NCI-H526 (cell line): ENCODE measurements at regions not wholly inside any gene's neighbourhood (a gene's known extent, or its start where the extent isn't known, plus 50 kb on each side); places are given as distances from the start of the nearest gene placed in this dataset.

Experiments used
- DNase-seq, 2 experiments: peaks; one replicate each; lab custom pipeline; 2025; lab: John Stamatoyannopoulos, UW

DNA sequence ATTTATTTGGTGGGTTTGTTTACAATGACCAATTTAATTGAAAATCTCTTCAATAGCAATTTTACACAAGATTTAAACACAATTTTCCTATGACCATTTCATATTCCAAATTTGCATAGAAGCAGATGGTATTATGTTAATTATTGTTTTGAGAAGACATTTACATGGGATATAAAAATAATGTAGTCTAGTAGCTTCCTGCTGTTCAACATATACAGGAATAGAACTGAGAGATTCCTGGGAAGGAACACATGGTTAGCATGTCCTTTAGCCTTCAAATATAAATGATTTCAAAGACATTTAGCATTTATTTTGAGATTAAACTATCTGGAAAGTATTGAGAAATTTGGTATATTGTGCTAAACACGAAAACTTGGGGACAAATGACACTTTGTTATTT, 129.6 kb downstream of the KCNE4 start:
- DNase-seq, result peak in 1 of 2 experiments; percentile 22

DNA sequence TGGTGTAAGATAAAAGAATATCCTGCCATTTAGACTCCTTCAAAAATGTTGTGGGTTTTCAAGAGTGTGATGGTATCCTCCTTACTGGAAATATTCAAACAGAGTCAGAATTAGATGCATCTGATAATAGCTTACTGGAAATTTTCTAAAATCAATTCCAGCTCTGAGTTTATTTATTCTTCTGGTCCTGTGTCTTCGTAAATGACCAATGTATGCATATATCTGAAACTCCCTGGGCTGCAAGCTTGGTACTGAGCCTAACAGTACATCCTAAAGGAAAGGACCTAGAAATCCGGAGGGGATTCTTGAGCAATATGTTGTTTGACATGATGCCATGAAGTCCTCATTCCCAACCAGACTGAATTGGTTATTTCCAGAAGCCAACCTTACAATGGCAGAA, 130.4 kb downstream of the KCNE4 start:
- DNase-seq, result no peak

DNA sequence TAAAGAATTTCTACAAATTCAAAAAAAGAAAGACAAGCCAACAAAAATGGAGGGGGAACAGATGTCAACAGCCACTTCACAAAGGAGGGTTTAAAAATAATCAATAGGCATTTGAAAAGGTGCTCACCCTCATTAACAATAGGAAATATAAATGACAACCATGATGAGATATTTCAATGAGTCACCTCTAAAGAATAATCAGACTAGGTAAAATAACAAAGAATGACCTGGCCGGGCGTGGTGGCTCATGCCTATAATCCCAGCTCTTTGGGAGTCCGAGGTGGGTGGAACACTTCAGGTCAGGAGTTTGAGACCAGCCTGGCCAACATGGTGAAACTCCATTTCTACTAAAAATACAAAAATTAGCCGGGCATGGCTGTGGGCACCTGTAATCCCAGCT, 133.6 kb downstream of the KCNE4 start:
- no peak for DNase-seq

GRCh38 chr2:223187256-223187655, 135.3 kb downstream of the KCNE4 start:
- DNase-seq, result no peak

GRCh38 chr2:223190561-223191206, 138.7 kb downstream of the KCNE4 start:
- peak; percentile 44 to 53 for DNase-seq

GRCh38 chr2:223196331-223196730, 144.3 kb downstream of the KCNE4 start:
- no peak for DNase-seq

GRCh38 chr2:223197046-223197445, 145.1 kb downstream of the KCNE4 start:
- DNase-seq, result no peak

DNA sequence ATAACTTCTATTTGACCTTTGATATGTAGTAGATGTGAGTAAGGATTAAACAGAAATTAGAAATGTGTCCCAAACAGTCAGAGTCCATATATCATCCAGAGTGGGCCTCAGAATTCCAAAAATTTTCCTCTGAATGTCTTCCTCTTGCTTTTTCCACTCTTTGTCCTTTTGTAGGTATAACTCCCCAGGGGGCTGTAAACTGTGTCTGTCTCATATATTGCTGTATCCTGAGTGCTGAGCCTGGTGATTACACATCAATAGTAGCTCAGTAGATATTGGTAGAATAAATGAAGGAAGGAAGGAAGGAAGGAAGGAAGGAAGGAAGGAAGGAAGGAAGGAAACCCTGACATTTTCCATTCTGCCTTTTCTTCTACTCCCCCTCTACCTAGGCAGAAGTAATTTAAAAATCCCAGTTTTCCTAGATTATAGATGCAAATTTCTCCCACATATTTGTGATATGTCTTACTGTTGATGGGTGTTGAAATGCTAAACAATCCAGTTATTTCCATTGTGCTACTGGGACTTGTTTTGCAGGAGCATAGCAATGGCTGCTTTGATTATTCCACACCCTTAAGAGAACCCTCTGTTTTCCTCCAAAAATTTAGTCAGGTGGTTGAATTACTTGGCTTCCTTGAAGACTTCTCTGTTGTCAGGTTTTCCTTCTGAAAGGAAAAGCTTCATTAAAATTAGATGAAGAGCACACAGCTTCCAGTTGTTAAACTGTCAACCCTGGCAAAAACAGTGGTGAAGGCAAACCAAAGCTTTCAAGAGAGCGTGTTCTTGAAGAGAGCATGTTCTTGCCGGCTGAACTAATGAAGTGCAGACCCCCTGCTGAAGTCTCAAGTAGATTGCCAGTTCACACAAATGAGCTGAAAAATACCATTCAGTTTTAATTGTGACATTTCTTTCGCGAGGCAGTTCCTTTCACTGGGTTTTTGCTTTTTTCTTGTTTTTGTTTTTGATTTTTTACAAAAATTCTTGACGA, 147.8 kb downstream of the KCNE4 start:
- DNase-seq, result no peak

DNA sequence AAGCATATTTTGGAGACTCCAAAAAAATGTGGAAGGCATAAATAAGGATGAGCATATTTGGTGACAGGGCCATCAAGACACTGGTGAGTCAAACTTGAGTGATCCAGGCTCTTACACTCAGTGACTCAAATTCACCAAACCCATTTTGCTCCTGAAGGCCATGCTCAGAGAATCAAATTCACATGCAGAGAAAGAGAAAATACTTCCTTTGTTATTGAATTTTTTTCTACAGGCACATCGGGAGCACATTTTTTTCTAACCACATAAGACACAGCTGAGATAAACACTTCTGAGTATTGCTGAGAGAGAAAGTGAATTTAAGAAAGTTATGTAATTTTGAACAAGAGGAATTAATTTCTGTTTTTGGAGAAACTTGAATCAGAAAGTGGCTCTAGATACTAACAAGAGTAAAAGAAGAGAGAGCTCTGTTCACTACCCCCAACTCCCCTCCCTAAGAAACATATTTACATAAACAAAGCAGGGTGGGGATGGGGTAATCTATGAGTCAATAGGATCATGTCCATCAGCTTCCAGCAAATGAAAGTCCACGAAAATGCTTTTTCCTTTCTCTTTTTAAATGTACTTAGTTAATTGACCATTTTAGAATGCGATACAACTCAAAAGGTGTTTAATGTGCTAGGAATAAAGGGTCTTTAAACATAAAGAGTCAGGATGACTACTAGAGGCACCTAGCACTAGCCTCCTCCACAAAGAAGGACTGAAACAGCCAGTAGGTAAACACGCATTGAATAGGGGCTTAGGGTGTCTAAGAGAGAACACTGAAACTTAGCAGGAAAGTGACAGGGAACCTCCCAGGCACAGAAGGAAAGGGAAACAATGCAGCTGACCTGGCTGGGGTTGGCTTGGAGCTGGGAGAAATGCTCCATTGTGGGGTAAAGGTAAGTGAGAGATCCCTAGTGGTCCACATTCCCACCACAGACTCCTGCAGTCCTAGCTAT, 152.3 kb downstream of the KCNE4 start:
- DNase-seq, result peak; percentile 76 to 78

DNA sequence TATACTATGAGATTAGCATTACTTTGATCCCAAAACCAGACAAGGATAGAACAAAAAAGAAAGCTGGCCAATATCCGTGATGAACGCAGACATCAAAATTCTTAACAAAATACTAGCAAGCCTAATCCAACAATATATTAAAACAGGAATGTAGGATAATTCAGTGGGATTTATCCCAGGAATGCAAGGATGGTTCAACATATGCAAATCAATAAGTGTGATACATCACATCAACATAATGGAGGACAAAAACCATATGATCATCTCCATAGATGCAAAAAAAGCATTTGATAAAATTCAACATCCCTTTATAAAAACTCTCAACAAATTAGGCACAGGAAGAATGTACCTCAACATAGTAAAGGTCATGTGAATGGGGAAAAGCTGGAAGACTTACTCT, 158.5 kb downstream of the KCNE4 start:
- no peak for DNase-seq

- DNase-seq, result no peak
Observed at GRCh38 chr2:223214394-223215253, 162.6 kb downstream of the KCNE4 start.

DNA sequence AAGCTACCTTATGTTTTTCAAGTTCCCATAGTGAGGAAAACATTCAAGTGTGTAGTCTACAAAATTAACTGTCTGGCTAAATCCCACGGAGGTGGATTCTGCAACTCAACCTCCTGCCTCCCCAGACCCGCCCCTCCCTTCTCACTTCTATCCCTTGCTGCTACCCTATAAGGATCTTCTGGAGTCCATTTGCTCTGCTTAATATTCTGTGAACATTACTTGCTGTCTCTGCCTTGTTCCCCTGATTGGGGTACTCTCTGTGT, 163.2 kb downstream of the KCNE4 start:
- DNase-seq, result no peak

GRCh38 chr2:223217373-223217772, 165.4 kb downstream of the KCNE4 start:
- DNase-seq, result no peak

GRCh38 chr2:223218587-223219178, 166.7 kb downstream of the KCNE4 start:
- DNase-seq, result no peak

GRCh38 chr2:223219872-223220657, 168.1 kb downstream of the KCNE4 start:
- DNase-seq, result no peak

- DNase-seq, result no peak
Observed at GRCh38 chr2:223220658-223220925, 168.6 kb downstream of the KCNE4 start.

DNA sequence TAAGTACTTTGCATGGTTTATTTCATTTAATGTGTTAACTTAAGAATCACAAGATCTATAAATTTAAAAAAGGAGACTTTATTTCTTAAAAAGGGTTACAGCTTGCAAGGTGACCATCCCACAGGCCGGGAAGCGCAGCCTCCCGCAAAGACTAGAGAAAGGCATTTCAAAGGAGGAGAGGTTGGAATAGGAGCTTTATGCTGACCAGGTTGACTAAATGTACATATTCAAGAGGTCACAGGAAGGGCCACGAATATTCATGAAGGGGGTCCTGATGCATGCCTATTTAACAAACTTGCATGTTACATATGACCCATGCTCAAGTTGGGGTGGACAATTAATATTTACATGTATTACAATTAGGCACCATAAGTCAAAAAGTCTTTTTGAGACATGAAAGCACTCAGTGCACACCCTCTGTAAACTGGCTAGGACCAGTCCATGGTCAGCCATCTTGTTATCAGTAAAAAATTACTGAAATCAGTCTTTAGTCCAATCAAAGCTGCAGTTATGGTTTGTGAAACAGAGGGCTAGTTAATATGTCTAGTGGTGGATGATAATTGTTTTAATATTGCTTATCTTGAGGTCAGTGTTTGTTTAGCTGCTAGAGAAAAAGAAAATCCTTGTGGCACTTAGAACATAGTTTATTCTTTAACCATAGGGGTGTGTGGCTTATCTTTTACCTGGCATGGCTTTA, 169.3 kb downstream of the KCNE4 start:
- no peak for DNase-seq

GRCh38 chr2:223222397-223222796, 170.4 kb downstream of the KCNE4 start:
- DNase-seq, result no peak

- DNase-seq, result no peak
Observed at GRCh38 chr2:223223156-223223555, 171.2 kb downstream of the KCNE4 start.

- DNase-seq, result no peak
Observed at GRCh38 chr2:223225266-223225665, 173.3 kb downstream of the KCNE4 start.
